Keratinocyte (primary cell): ENCODE measurements at regions not wholly inside any gene's neighbourhood (a gene's known extent, or its start where the extent isn't known, plus 50 kb on each side); places are given as distances from the start of the nearest gene placed in this dataset.

ENCODE experiments used
- DNase-seq: peaks from one replicate; pipeline ENCODE4 v3.0.0-alpha.2; 2011; ENCODE audit warnings: low read depth, missing footprints, low spot score
- FAIRE-seq: peaks from 2 replicates; lab custom pipeline; 2011; peaks lifted over from hg19 to GRCh38; lab: Jason Lieb, UNC
- H2AFZ ChIP-seq: 2 replicates; pipeline ENCODE4 v1.6.0; 2012; ENCODE audit warnings: low read length, control low read depth, inconsistent platforms; ENCODE audit not compliant: control insufficient read depth
- H3K27ac ChIP-seq: 2 replicates; pipeline ENCODE4 v1.5.1; 2011; ENCODE audit warnings: low read length; ENCODE audit not compliant: control insufficient read depth, insufficient read depth
- H3K27me3 ChIP-seq: 3 replicates; pipeline ENCODE4 v1.6.0; 2011; ENCODE audit warnings: low read length; ENCODE audit not compliant: control insufficient read depth, insufficient read depth; ENCODE audit errors: extremely low read depth
- H3K36me3 ChIP-seq, 2 experiments: 2 replicates in 1 of 2; 3 replicates in 1 of 2; pipeline ENCODE4 v1.5.1; 2011; ENCODE audit warnings: low read length in 2 of 2, mild to moderate bottlenecking in 1 of 2; ENCODE audit not compliant: control insufficient read depth in 2 of 2, insufficient read depth in 2 of 2; ENCODE audit errors: extremely low read depth in 1 of 2
- H3K4me1 ChIP-seq: 3 replicates; pipeline ENCODE4 v1.5.1; 2011; ENCODE audit warnings: low read length; ENCODE audit not compliant: control insufficient read depth, insufficient read depth; ENCODE audit errors: extremely low read depth
- H3K4me2 ChIP-seq: 3 replicates; pipeline ENCODE4 v1.6.0; 2011; ENCODE audit warnings: low read depth, low read length; ENCODE audit not compliant: control insufficient read depth, insufficient read depth; ENCODE audit errors: extremely low read depth
- H3K4me3 ChIP-seq, 3 experiments: fragments of 200-600 bp in 1 of 3; sonication (generic) in 1 of 3; 2 replicates in 2 of 3; 3 replicates in 1 of 3; pipeline ENCODE4 v1.5.1; 2011 to 2016; ENCODE audit warnings: low read length in 3 of 3, mild to moderate bottlenecking in 3 of 3, control low read depth in 2 of 3, inconsistent platforms in 1 of 3, low read depth in 1 of 3, mixed read lengths in 1 of 3, mixed run types in 1 of 3, moderate library complexity in 1 of 3; ENCODE audit not compliant: control insufficient read depth in 2 of 3, insufficient read depth in 2 of 3; ENCODE audit errors: extremely low read depth in 1 of 3
- H3K79me2 ChIP-seq: 2 replicates; pipeline ENCODE4 v1.6.0; 2012; ENCODE audit warnings: low read length; ENCODE audit not compliant: control insufficient read depth, insufficient read depth
- H3K9ac ChIP-seq: 3 replicates; pipeline ENCODE4 v1.6.0; 2011; ENCODE audit warnings: low read length; ENCODE audit not compliant: control insufficient read depth, insufficient read depth; ENCODE audit errors: extremely low read depth
- H3K9me1 ChIP-seq: 3 replicates; pipeline ENCODE4 v1.6.0; 2011; ENCODE audit warnings: low read length; ENCODE audit not compliant: control insufficient read depth, insufficient read depth; ENCODE audit errors: extremely low read depth
- H3K9me3 ChIP-seq: 2 replicates; pipeline ENCODE4 v1.5.1; 2012; ENCODE audit warnings: low read depth, low read length; ENCODE audit not compliant: control insufficient read depth
- H4K20me1 ChIP-seq: 3 replicates; pipeline ENCODE4 v1.6.0; 2011; ENCODE audit warnings: low read length; ENCODE audit not compliant: control insufficient read depth, insufficient read depth; ENCODE audit errors: extremely low read depth
- CTCF ChIP-seq, 3 experiments: IDR thresholded peaks in 1 of 3; conservative IDR thresholded peaks in 1 of 3; optimal IDR thresholded peaks in 1 of 3; 2 replicates in 2 of 3; 3 replicates in 1 of 3; pipeline versions ENCODE3 to v1.5.1; 2011; ENCODE audit warnings: low read length in 3 of 3, mild to moderate bottlenecking in 3 of 3, moderate library complexity in 2 of 3, control low read depth in 1 of 3, inconsistent platforms in 1 of 3; ENCODE audit not compliant: insufficient read depth in 2 of 3; ENCODE audit errors: extremely low read depth in 1 of 3
- EZH2 ChIP-seq: IDR thresholded peaks from one replicate; pipeline ENCODE4 v1.6.1; 2012; ENCODE audit warnings: inconsistent platforms, mild to moderate bottlenecking, low read length, moderate library complexity
- dilution Hi-C: fragments of 300-500 bp; cut with MboI; formaldehyde crosslinking; loops from one replicate; pipeline ENCODE4 v1.7.0; 2020; ENCODE audit warnings: low sequenced_read_pairs; ENCODE audit not compliant: extremely low pct_ligation_motif_present

GRCh38 chr5:159439002-159439401 is 108.7 kb upstream of the IL12B start:
- H3K4me1 ChIP-seq: no peaks in the 10 kb centered on the region
- H4K20me1 ChIP-seq: no peaks in the 10 kb centered on the region
- H3K79me2 ChIP-seq: no peaks in the 10 kb centered on the region
- no peaks in the 10 kb centered on the region for H3K9me1 ChIP-seq
- no peak overlapping the region for H2AFZ ChIP-seq
- TF ChIP-seq EZH2 (no peak), CTCF (optimal IDR thresholded peaks at IDR 0.05 in 1 of 3, IDR thresholded peaks at IDR 0.05 in 1 of 3, conservative IDR thresholded peaks at IDR 0.05 in 1 of 3; ENCODE audit: extremely low read depth in 1 of 3, insufficient read depth in 2 of 3, low read length in 3 of 3) (no peak)
- no peak overlapping the region for H3K4me3 ChIP-seq
- FAIRE-seq (no peak), DNase-seq (no peak)
- H3K4me2 ChIP-seq: no peak overlapping the region
- dilution Hi-C loops: no loop called here
- no peak overlapping the region for H3K9ac ChIP-seq
- no peaks in the 10 kb centered on the region for H3K36me3 ChIP-seq
- no peak overlapping the region for H3K27ac ChIP-seq
- no peaks in the 10 kb centered on the region for H3K9me3 ChIP-seq
- H3K27me3 ChIP-seq: no peaks in the 10 kb centered on the region

GRCh38 chr5:159440235-159440634 is 109.9 kb upstream of the IL12B start:
- FAIRE-seq (no peak), DNase-seq (no peak)
- Histone ChIP-seq H3K4me2 (no peak overlapping the region), H3K27ac (no peak overlapping the region), H2AFZ (no peak overlapping the region), H3K36me3 (no peaks in the 10 kb centered on the region), H3K9ac (no peak overlapping the region), H3K79me2 (no peaks in the 10 kb centered on the region), H4K20me1 (no peaks in the 10 kb centered on the region), H3K4me3 (no peak overlapping the region), H3K9me1 (no peaks in the 10 kb centered on the region), H3K27me3 (no peaks in the 10 kb centered on the region), H3K9me3 (no peaks in the 10 kb centered on the region), H3K4me1 (no peaks in the 10 kb centered on the region)
- TF ChIP-seq EZH2 (no peak), CTCF (optimal IDR thresholded peaks at IDR 0.05 in 1 of 3, IDR thresholded peaks at IDR 0.05 in 1 of 3, conservative IDR thresholded peaks at IDR 0.05 in 1 of 3; ENCODE audit: extremely low read depth in 1 of 3, insufficient read depth in 2 of 3, low read length in 3 of 3) (no peak)
- dilution Hi-C loops: no loop called here
